Panc1 (cell line): ENCODE measurements at regions not wholly inside any gene's neighbourhood (a gene's known extent, or its start where the extent isn't known, plus 50 kb on each side); places are given as distances from the start of the nearest gene placed in this dataset.

Source experiments
- POLR2AphosphoS5 ChIP-seq: IDR thresholded peaks from 2 replicates; pipeline ENCODE4 v1.6.1; 2012; ENCODE audit warnings: mild to moderate bottlenecking, low read depth, low read length, moderate library complexity
- TCF7L2 ChIP-seq: IDR thresholded peaks from 2 replicates; pipeline ENCODE4 v1.6.1; 2011; ENCODE audit warnings: mild to moderate bottlenecking, low read depth, low read length, inconsistent platforms
- TF ChIP-seq, protein P1 (sequence below): fragments of 450-650 bp; IDR thresholded peaks from 2 replicates; pipeline ENCODE4 v1.5.1; 2017; ENCODE audit warnings: mild to moderate bottlenecking
- TF ChIP-seq, protein P2 (sequence below), 2 experiments: IDR thresholded peaks; 2 replicates each; pipeline ENCODE4 v1.6.1; 2011 to 2012; ENCODE audit warnings: low read depth in 2 of 2, control low read depth in 1 of 2, low read length in 1 of 2, mild to moderate bottlenecking in 1 of 2, moderate library complexity in 1 of 2; ENCODE audit not compliant: insufficient read depth in 1 of 2

DNA sequence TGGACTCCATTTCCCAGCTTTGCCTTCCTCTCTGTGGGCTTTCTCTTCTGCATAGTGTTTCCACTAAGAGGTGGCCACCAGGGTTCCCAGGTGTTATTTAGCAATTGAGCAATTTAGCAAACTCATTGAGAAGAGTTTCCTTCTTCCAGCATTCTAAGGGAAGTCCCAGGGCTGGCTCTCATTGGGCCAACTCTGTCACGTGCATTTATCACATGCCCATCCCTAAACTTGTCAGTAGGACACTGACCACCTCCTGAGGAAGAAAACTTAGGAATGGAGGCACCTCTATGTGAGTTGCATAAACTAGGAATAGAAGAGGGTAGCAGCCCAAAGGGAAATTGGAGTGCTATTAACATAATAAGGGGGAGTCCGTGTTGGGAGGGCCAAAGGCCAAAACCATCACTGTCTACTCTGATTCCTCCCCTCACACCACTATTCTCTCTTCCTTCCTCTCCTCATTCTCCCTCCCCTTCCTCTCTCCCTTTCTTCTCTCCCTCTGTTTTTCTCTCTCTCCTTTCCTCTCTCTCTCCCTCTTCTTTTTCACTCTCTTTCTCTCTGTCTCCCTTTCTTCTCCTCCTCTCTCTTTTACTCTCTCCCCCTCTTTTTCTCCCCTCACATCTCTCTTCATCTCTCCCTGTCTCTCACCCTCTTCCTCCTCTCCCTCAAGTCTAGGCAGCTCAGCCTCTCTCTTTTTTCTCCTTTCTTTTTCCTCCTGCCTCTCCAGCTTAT is 213.4 kb downstream of the PALM2AKAP2 start:
- TF ChIP-seq, protein P1, sequence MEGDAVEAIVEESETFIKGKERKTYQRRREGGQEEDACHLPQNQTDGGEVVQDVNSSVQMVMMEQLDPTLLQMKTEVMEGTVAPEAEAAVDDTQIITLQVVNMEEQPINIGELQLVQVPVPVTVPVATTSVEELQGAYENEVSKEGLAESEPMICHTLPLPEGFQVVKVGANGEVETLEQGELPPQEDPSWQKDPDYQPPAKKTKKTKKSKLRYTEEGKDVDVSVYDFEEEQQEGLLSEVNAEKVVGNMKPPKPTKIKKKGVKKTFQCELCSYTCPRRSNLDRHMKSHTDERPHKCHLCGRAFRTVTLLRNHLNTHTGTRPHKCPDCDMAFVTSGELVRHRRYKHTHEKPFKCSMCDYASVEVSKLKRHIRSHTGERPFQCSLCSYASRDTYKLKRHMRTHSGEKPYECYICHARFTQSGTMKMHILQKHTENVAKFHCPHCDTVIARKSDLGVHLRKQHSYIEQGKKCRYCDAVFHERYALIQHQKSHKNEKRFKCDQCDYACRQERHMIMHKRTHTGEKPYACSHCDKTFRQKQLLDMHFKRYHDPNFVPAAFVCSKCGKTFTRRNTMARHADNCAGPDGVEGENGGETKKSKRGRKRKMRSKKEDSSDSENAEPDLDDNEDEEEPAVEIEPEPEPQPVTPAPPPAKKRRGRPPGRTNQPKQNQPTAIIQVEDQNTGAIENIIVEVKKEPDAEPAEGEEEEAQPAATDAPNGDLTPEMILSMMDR: no peak
- TF ChIP-seq, protein P2, sequence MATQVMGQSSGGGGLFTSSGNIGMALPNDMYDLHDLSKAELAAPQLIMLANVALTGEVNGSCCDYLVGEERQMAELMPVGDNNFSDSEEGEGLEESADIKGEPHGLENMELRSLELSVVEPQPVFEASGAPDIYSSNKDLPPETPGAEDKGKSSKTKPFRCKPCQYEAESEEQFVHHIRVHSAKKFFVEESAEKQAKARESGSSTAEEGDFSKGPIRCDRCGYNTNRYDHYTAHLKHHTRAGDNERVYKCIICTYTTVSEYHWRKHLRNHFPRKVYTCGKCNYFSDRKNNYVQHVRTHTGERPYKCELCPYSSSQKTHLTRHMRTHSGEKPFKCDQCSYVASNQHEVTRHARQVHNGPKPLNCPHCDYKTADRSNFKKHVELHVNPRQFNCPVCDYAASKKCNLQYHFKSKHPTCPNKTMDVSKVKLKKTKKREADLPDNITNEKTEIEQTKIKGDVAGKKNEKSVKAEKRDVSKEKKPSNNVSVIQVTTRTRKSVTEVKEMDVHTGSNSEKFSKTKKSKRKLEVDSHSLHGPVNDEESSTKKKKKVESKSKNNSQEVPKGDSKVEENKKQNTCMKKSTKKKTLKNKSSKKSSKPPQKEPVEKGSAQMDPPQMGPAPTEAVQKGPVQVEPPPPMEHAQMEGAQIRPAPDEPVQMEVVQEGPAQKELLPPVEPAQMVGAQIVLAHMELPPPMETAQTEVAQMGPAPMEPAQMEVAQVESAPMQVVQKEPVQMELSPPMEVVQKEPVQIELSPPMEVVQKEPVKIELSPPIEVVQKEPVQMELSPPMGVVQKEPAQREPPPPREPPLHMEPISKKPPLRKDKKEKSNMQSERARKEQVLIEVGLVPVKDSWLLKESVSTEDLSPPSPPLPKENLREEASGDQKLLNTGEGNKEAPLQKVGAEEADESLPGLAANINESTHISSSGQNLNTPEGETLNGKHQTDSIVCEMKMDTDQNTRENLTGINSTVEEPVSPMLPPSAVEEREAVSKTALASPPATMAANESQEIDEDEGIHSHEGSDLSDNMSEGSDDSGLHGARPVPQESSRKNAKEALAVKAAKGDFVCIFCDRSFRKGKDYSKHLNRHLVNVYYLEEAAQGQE (IDR thresholded peaks at IDR 0.05; ENCODE audit: insufficient read depth in 1 of 2, low read depth in 2 of 2, low read length in 1 of 2): no peak
- TF ChIP-seq POLR2AphosphoS5 (no peak), TCF7L2 (no peak)
